NCI-H128 (cell line): ENCODE measurements at regions not wholly inside any gene's neighbourhood (a gene's known extent, or its start where the extent isn't known, plus 50 kb on each side); places are given as distances from the start of the nearest gene placed in this dataset.

Experiments
- DNase-seq: peaks from one replicate; lab custom pipeline; 2025; ENCODE audit not compliant: unreplicated experiment; lab: John Stamatoyannopoulos, UW

- no peak for DNase-seq
Measured at GRCh38 chr6:2433711-2434110, 188.3 kb upstream of the GMDS start.

GRCh38 chr6:2433266-2433665 lies 187.9 kb upstream of the GMDS start:
- DNase-seq: no peak

- DNase-seq: no peak
Measured at GRCh38 chr6:2432292-2432691, 186.9 kb upstream of the GMDS start.

GRCh38 chr6:2430612-2431011 lies 185.2 kb upstream of the GMDS start:
- DNase-seq: no peak

GRCh38 chr6:2429460-2429859 lies 184.1 kb upstream of the GMDS start:
- DNase-seq: no peak

- no peak for DNase-seq
Measured at GRCh38 chr6:2429032-2429431, 183.6 kb upstream of the GMDS start.

- DNase-seq: no peak
Measured at GRCh38 chr6:2426561-2427340, 181.3 kb upstream of the GMDS start.

GRCh38 chr6:2416128-2416712 lies 170.8 kb upstream of the GMDS start:
- no peak for DNase-seq

- DNase-seq: no peak
Measured at GRCh38 chr6:2414885-2415547, 169.6 kb upstream of the GMDS start.

GRCh38 chr6:2412731-2413130 lies 167.3 kb upstream of the GMDS start:
- DNase-seq: no peak

- no peak for DNase-seq
Measured at GRCh38 chr6:2410656-2411380, 165.4 kb upstream of the GMDS start.

GRCh38 chr6:2407525-2407924 lies 162.1 kb upstream of the GMDS start:
- no peak for DNase-seq

- DNase-seq: no peak
Measured at GRCh38 chr6:2404211-2404929, 159.0 kb upstream of the GMDS start.

GRCh38 chr6:2403546-2403945 lies 158.1 kb upstream of the GMDS start:
- DNase-seq: no peak

- DNase-seq: no peak
Measured at GRCh38 chr6:2396846-2397630, 151.6 kb upstream of the GMDS start.

- DNase-seq: no peak
Measured at GRCh38 chr6:2396042-2396657, 150.7 kb upstream of the GMDS start.

- DNase-seq: no peak
Measured at GRCh38 chr6:2388554-2389324, 143.3 kb upstream of the GMDS start.

- DNase-seq: no peak
Measured at GRCh38 chr6:2387445-2387844, 142.0 kb upstream of the GMDS start.

- no peak for DNase-seq
Measured at GRCh38 chr6:2385471-2385983, 140.1 kb upstream of the GMDS start.
